ENCODE measurements at regions not wholly inside any gene's neighbourhood (a gene's known extent, or its start where the extent isn't known, plus 50 kb on each side); places are given as distances from the start of the nearest gene placed in this dataset.

DNA sequence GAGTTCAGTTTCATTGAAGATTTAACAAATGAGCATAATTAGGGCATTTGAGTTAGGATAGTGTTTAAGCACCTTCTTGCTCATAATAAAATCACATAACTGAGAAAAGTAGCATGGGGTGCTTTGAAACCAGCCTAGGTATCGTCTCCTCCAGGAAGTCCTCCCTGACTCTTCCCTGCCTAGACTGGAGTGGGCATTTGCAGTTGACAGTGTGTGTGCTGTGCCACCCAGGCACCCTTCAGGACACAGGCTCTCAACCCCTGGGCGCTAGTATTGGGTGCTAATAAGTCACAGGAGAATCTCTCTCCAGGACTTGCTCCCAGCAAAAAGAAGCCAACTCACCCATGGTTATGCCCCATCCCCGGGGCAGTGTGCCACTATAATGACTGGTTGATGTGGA, 584.1 kb downstream of the INSC start:
- DNase-seq (ENCODE audit: low spot score): no peak

GRCh38 chr11:15699978-15700377, 585.3 kb downstream of the INSC start:
- no peak for DNase-seq (ENCODE audit: low spot score)

DNA sequence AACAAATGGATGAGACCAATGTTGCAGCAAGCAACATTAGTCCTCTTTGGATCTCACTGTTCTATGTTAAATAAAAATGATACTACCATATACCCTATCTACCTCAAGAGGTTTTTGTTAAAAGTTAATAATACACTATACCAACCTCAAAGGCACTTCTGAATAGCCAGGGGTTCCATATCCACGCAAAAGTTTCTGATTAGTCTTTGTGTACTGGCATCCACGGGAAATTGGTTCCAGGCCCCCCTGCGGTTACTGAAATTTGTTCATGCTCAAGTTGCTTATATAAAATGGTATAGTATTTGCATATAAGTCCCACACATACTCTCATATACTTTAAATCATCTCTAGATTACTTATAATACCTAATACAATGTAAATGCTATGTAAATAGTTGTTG, 585.7 kb downstream of the INSC start:
- DNase-seq (ENCODE audit: low spot score): no peak

GRCh38 chr11:15704064-15704463, 589.3 kb downstream of the INSC start:
- peak; percentile 11 for DNase-seq (ENCODE audit: low spot score)

GRCh38 chr11:15704556-15704955, 589.8 kb downstream of the INSC start:
- DNase-seq (ENCODE audit: low spot score): no peak

GRCh38 chr11:15705891-15706290, 591.2 kb downstream of the INSC start:
- no peak for DNase-seq (ENCODE audit: low spot score)

DNA sequence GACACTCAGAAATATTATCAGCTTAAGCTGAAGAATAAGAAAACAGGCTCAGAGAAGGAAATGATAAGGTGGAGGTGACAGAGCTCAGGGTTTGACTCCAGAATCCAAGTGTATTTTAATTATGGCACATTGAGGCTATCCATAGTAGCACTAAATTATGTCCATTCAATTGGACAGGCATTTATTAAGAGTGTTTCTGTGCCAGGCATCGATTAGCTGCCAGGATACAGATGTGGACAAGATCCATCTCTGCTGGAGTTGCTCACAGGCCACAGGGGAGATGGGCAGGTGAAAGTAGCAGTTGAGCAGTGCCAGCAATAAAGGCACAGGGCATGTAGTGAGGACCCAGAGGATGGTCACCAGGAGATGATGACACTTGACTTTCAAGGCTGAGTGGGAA, 592.5 kb downstream of the INSC start:
- DNase-seq (ENCODE audit: low spot score): no peak

- DNase-seq (ENCODE audit: low spot score): no peak
Measured at GRCh38 chr11:15707971-15708370, 593.2 kb downstream of the INSC start.

GRCh38 chr11:15710580-15711275, 596.0 kb downstream of the INSC start:
- DNase-seq (ENCODE audit: low spot score): no peak

- DNase-seq (ENCODE audit: low spot score): no peak
Measured at GRCh38 chr11:15711311-15711710, 596.6 kb downstream of the INSC start.

- no peak for DNase-seq (ENCODE audit: low spot score)
Measured at GRCh38 chr11:15714641-15715399, 600.1 kb downstream of the INSC start.

GRCh38 chr11:15716550-15716949, 601.8 kb downstream of the INSC start:
- no peak for DNase-seq (ENCODE audit: low spot score)

DNA sequence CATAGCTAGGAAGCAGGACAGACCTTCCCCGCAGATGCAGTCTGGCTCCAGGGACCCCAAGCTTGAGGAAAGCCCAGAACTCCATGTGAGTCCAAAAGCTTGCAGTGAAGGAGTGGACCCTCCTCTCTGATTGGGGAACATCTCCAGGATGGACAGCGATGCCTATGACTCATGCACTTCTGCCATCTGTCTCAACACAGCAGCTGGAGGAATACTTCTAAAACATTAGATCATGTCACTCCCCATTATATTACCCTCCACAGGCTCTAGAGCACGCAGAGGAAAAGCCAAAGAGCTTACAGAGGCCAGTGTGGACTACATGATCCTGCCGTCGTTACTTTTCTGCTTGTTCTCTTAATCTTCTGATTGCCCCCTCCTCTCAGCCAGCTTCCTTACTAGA, 605.7 kb downstream of the INSC start:
- no peak for DNase-seq (ENCODE audit: low spot score)

DNA sequence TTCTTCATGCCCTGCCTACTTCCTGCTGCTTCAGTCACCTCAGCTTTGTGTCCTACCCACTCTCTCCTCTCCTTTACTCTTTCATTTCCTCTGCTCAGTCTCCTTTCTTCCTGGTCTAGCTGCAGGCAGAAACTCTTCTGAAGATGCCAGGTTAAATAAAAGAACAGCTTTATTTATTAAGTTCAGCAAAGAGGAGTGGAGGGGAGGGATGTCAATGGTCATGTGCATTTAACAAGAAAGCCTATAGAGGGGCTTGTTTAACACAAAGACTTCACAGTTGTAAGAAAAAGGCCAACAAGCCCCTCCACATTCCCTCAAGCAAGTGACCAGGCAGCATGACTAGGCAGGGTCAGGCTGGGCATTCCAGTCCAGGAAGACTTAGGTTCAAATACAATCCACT, 609.2 kb downstream of the INSC start:
- DNase-seq (ENCODE audit: low spot score): no peak

GRCh38 chr11:15724601-15725000, 609.9 kb downstream of the INSC start:
- DNase-seq (ENCODE audit: low spot score): no peak

DNA sequence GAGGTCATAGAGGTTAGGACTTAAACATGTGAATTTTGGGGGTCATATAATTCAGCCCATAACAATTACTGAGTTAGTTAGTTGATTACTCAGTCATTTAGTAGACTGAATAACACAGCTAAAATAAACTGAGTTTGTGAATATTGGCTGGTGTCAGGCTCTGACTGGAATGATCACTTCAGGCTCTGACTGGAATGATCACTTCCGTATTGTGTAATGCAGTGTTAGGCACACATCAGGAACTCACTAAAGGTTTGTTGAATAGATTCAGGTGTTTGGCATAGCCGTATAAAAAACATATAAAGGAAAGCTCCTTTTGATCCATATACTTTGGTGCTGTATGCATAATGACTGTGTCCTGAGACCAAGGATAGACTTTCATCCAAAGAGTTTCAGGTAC, 610.5 kb downstream of the INSC start:
- no peak for DNase-seq (ENCODE audit: low spot score)

DNA sequence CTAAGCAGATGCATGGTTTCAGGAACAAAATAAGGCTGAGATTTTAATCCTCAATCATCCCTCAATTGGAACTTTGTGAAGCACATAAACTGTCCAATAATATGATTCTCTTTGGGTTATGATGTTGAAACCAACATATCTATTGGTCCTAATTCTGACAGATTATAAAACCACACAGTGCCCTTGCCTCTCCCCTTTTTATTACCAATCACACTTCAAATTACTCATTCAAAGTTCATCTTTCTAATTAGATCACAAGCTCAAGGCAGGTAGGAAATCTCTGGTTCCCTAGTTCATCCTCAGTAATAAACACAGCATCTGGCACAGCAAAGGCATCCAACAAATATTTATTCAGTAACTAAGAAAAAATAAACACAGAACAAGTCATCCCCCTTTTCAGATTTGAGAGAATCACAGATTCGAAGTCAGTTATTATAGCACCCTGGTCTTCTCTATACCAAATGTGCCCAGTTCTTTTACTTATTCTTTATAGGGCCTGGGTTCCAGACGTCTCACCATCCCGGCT, 611.6 kb downstream of the INSC start:
- DNase-seq (ENCODE audit: low spot score): no peak

DNA sequence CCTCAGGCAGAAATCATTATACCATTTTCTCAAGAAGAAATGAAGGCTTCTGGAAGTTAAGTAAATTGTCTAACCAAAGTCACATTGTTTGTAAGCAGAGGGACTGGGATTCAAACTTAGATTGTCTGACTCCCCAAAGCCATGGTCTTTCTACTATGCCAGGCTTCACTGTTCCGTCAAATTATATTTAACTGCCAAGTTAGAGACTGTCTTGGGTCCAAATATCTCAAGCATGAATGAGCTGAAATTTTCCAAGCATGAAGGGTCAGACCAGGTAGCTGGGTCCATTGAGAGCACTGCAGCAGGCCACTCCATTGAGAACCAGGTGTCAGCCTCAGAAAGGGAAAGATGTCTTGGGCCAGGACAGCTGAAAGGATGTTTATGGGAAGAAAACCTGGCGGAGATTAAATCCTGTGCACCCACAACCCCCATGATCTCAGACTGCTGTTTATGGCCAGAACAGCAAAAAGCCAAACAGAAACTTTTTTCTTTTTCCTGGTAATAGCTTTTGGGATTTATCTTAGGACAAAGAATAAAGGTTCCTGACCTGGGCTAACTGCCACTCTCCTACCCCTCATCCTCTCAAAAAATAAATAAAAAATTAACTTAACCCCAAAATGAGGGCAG, 612.3 kb downstream of the INSC start:
- DNase-seq (ENCODE audit: low spot score): no peak

- no peak for DNase-seq (ENCODE audit: low spot score)
Measured at GRCh38 chr11:15727520-15727914, 612.8 kb downstream of the INSC start.

GRCh38 chr11:15728207-15728606, 613.5 kb downstream of the INSC start:
- DNase-seq (ENCODE audit: low spot score): no peak

- DNase-seq (ENCODE audit: low spot score): no peak
Measured at GRCh38 chr11:15730263-15730994, 615.7 kb downstream of the INSC start.

DNA sequence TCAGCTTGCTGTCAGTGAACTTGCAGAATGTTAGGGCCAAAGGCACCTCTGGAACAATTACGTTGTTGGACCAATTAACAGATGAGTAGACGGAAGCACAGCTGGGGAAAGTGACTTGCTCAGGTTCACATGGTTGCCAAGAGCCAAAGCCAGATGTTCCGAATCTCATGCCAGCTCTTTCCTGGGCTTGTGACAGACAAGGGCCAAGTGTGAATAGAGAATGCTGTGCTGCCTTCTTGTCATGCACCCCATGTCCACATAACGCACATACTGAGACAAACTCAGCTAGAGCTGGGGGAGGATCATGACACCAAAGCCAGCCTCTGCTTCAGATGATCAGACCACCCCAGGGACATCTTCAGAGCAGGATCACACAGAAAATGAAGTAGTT, 616.3 kb downstream of the INSC start:
- DNase-seq (ENCODE audit: low spot score): no peak
